SH-SY5Y (cell line): ENCODE measurements at regions not wholly inside any gene's neighbourhood (a gene's known extent, or its start where the extent isn't known, plus 50 kb on each side); places are given as distances from the start of the nearest gene placed in this dataset.

Source experiments
- GATA2 ChIP-seq: IDR thresholded peaks from 2 replicates; pipeline ENCODE4 v1.6.1; 2011; ENCODE audit warnings: mild to moderate bottlenecking, low read depth, low read length
- GATA3 ChIP-seq: IDR thresholded peaks from 2 replicates; pipeline ENCODE4 v1.6.1; 2011; ENCODE audit warnings: low read depth, mild to moderate bottlenecking, low read length, moderate library complexity

DNA sequence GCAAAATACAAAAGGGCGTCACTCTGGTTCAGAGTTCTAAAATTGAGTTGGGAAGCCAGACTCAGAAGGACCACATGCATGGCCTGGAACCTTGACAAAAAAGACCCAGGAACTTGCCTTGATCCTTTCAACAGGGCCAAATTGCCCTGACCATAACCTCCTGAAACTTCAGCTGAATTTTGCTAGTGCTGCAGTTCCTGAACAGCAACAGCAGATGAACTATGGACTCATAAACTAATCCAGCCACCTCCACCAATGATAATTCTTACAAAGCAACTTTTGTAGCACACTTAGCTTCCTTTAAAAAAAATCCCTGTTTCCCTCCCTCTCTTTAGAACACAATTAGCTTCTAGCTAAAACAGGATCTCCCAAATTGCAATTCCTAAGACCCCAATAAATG is 155.9 kb downstream of the MAT2B start:
- TF ChIP-seq GATA3 (no peak), GATA2 (no peak)
